OCI-LY3 (cell line): ENCODE measurements at regions not wholly inside any gene's neighbourhood (a gene's known extent, or its start where the extent isn't known, plus 50 kb on each side); places are given as distances from the start of the nearest gene placed in this dataset.

Experiments
- H2AFZ ChIP-seq: fragments of 200-600, 300-600 bp; shearing (Covaris generic); 2 replicates; pipeline ENCODE4 v1.6.0; 2014; ENCODE audit warnings: antibody characterized with exemption, low read depth, low read length
- H3K27ac ChIP-seq: fragments of 200-600, 300-600 bp; sonication (generic); 2 replicates; pipeline ENCODE4 v1.5.1; 2014; ENCODE audit warnings: mild to moderate bottlenecking, low read length, moderate library complexity, mixed read lengths
- H3K27me3 ChIP-seq: fragments of 200-600, 300-600 bp; sonication (generic); 2 replicates; pipeline ENCODE4 v1.6.1; 2014; ENCODE audit warnings: low read depth, low read length, mixed read lengths
- H3K36me3 ChIP-seq: fragments of 200-600, 300-600 bp; sonication (generic); replicated peaks from 2 replicates; pipeline ENCODE3; 2014; ENCODE audit warnings: low read depth, low read length, mixed read lengths
- H3K4me1 ChIP-seq: fragments of 300-600, 200-600 bp; sonication (generic); 2 replicates; pipeline ENCODE4 v1.6.1; 2014; ENCODE audit warnings: low read length, mixed read lengths
- H3K4me2 ChIP-seq: fragments of 200-600, 300-600 bp; sonication (generic); 2 replicates; pipeline ENCODE4 v1.6.1; 2014; ENCODE audit warnings: low read length, mixed read lengths
- H3K4me3 ChIP-seq: fragments of 300-600, 200-600 bp; sonication (generic); 2 replicates; pipeline ENCODE4 v1.5.1; 2014; ENCODE audit warnings: antibody characterized with exemption, mild to moderate bottlenecking, low read length, moderate library complexity
- H3K79me2 ChIP-seq: fragments of 300-600, 200-600 bp; shearing (Covaris generic); 2 replicates; pipeline ENCODE4 v1.6.1; 2014; ENCODE audit warnings: mild to moderate bottlenecking, low read length, mixed read lengths
- H3K9ac ChIP-seq: fragments of 300-600, 200-600 bp; shearing (Covaris generic); 2 replicates; pipeline ENCODE4 v1.6.0; 2014; ENCODE audit warnings: mild to moderate bottlenecking, low read length, moderate library complexity
- H3K9me3 ChIP-seq: fragments of 200-600, 300-600 bp; shearing (Covaris generic); 2 replicates; pipeline ENCODE4 v1.6.1; 2014; ENCODE audit warnings: low read length, mixed read lengths; ENCODE audit not compliant: insufficient read depth
- H4K20me1 ChIP-seq: fragments of 200-600, 300-600 bp; sonication (generic); 2 replicates; pipeline ENCODE4 v1.6.1; 2016; ENCODE audit warnings: low read length, mixed read lengths; ENCODE audit not compliant: insufficient read depth
- CTCF ChIP-seq: fragments of 200-600, 300-600 bp; sonication (generic); IDR thresholded peaks from 2 replicates; pipeline ENCODE4 v1.5.1; 2014; ENCODE audit warnings: antibody characterized with exemption, low read length, low read depth
- EZH2phosphoT487 ChIP-seq: fragments of 200-600 bp; shearing (Covaris generic); IDR thresholded peaks from 2 replicates; pipeline ENCODE4 v1.6.1; 2018; ENCODE audit warnings: antibody characterized with exemption, mixed run types, low read depth

- Histone ChIP-seq H3K36me3 (no peaks in the 10 kb centered on the region), H3K4me3 (no peak overlapping the region), H2AFZ (no peak overlapping the region), H3K4me2 (no peak overlapping the region), H3K27me3 (no peaks in the 10 kb centered on the region), H3K27ac (no peak overlapping the region), H3K9me3 (no peaks in the 10 kb centered on the region), H4K20me1 (no peaks in the 10 kb centered on the region), H3K79me2 (no peaks in the 10 kb centered on the region), H3K4me1 (no peaks in the 10 kb centered on the region), H3K9ac (no peak overlapping the region)
- no peak for TF ChIP-seq CTCF
- TF ChIP-seq EZH2phosphoT487 = no peak
Measured at GRCh38 chr4:33536898-33537297, 2707.4 kb downstream of the ARAP2 start.

- Histone ChIP-seq H3K36me3 (no peaks in the 10 kb centered on the region), H3K79me2 (no peaks in the 10 kb centered on the region), H3K4me1 (no peaks in the 10 kb centered on the region), H4K20me1 (no peaks in the 10 kb centered on the region), H2AFZ (no peak overlapping the region), H3K4me2 (no peak overlapping the region), H3K4me3 (no peak overlapping the region), H3K27ac (no peak overlapping the region), H3K9ac (no peak overlapping the region), H3K9me3 (no peaks in the 10 kb centered on the region), H3K27me3 (no peaks in the 10 kb centered on the region)
- no peak for TF ChIP-seq CTCF
- no peak for TF ChIP-seq EZH2phosphoT487
Measured at GRCh38 chr4:33537527-33537926, 2706.8 kb downstream of the ARAP2 start.

GRCh38 chr4:33543941-33544450 lies 2700.3 kb downstream of the ARAP2 start:
- TF ChIP-seq EZH2phosphoT487 = no peak
- no peak for TF ChIP-seq CTCF
- Histone ChIP-seq H3K4me2 (no peak overlapping the region), H4K20me1 (no peaks in the 10 kb centered on the region), H3K9ac (no peak overlapping the region), H3K4me1 (peaks cover 9% of the 10 kb centered on the region; the same call in 1 of the 2 replicates), H2AFZ (no peak overlapping the region), H3K27ac (no peak overlapping the region), H3K27me3 (no peaks in the 10 kb centered on the region), H3K9me3 (0 out of 2 replicates have a peak, but pooled peaks cover 8% of the 10 kb centered on the region), H3K79me2 (no peaks in the 10 kb centered on the region), H3K4me3 (no peak overlapping the region), H3K36me3 (peaks cover 4% of the 10 kb centered on the region)

- Histone ChIP-seq H3K36me3 (no peaks in the 10 kb centered on the region), H3K4me3 (no peak overlapping the region), H3K27me3 (no peaks in the 10 kb centered on the region), H3K4me2 (no peak overlapping the region), H3K4me1 (no peaks in the 10 kb centered on the region), H3K27ac (no peak overlapping the region), H3K9ac (no peak overlapping the region), H3K79me2 (no peaks in the 10 kb centered on the region), H2AFZ (no peak overlapping the region), H4K20me1 (no peaks in the 10 kb centered on the region), H3K9me3 (no peaks in the 10 kb centered on the region)
- TF ChIP-seq EZH2phosphoT487 (no peak), CTCF (no peak)
Measured at GRCh38 chr4:33551244-33551643, 2693.1 kb downstream of the ARAP2 start.
